ENCODE measurements at regions not wholly inside any gene's neighbourhood (a gene's known extent, or its start where the extent isn't known, plus 50 kb on each side); places are given as distances from the start of the nearest gene placed in this dataset.

GRCh38 chr2:224264259-224264658 lies 137.6 kb downstream of the FAM124B start:
- no peak overlapping the region for H3K4me3 ChIP-seq (ENCODE audit: low read depth, low read length)
- TF ChIP-seq CTCF (conservative IDR thresholded peaks at IDR 0.05; ENCODE audit: low read depth, low read length): no peak
- no peak for DNase-seq (ENCODE audit: low read depth)

GRCh38 chr2:224263571-224264043 lies 138.3 kb downstream of the FAM124B start:
- H3K4me3 ChIP-seq (ENCODE audit: low read depth, low read length): no peak overlapping the region
- DNase-seq (ENCODE audit: low read depth): peak; percentile 10
- no peak for TF ChIP-seq CTCF (conservative IDR thresholded peaks at IDR 0.05; ENCODE audit: low read depth, low read length)

- peak; percentile 10 for DNase-seq (ENCODE audit: low read depth)
- TF ChIP-seq CTCF (conservative IDR thresholded peaks at IDR 0.05; ENCODE audit: low read depth, low read length): no peak
- H3K4me3 ChIP-seq (ENCODE audit: low read depth, low read length): no peak overlapping the region
These were observed 140.6 kb downstream of the FAM124B start for GRCh38 chr2:224261326-224261725.

- H3K4me3 ChIP-seq (ENCODE audit: low read depth, low read length): no peak overlapping the region
- TF ChIP-seq CTCF (conservative IDR thresholded peaks at IDR 0.05; ENCODE audit: low read depth, low read length): no peak
- DNase-seq (ENCODE audit: low read depth): peak; percentile 17
These were observed 141.4 kb downstream of the FAM124B start for GRCh38 chr2:224260372-224261020.

GRCh38 chr2:224259831-224260230 lies 142.1 kb downstream of the FAM124B start:
- DNase-seq (ENCODE audit: low read depth): no peak
- TF ChIP-seq CTCF (conservative IDR thresholded peaks at IDR 0.05; ENCODE audit: low read depth, low read length): no peak
- no peak overlapping the region for H3K4me3 ChIP-seq (ENCODE audit: low read depth, low read length)

GRCh38 chr2:224258059-224258458 lies 143.8 kb downstream of the FAM124B start:
- H3K4me3 ChIP-seq (ENCODE audit: low read depth, low read length): no peak overlapping the region
- DNase-seq (ENCODE audit: low read depth): no peak
- no peak for TF ChIP-seq CTCF (conservative IDR thresholded peaks at IDR 0.05; ENCODE audit: low read depth, low read length)

- no peak for TF ChIP-seq CTCF (conservative IDR thresholded peaks at IDR 0.05; ENCODE audit: low read depth, low read length)
- DNase-seq (ENCODE audit: low read depth): no peak
- no peak overlapping the region for H3K4me3 ChIP-seq (ENCODE audit: low read depth, low read length)
These were observed 144.8 kb downstream of the FAM124B start for GRCh38 chr2:224257156-224257555.
